HG03175 (cell line): ENCODE measurements at regions not wholly inside any gene's neighbourhood (a gene's known extent, or its start where the extent isn't known, plus 50 kb on each side); places are given as distances from the start of the nearest gene placed in this dataset.
"Not testable (repeated sequence)": the region's sequence is repeated elsewhere in the genome, so short reads cannot be mapped to it uniquely, and the experiment has no call there.

ENCODE experiments used
- ATAC-seq: cut with Tn5 transposase; IDR thresholded peaks from one replicate; pipeline ENCODE4 v1.9.1; 2021; ENCODE audit warnings: mild to moderate bottlenecking, moderate library complexity; ENCODE audit not compliant: unreplicated experiment

DNA sequence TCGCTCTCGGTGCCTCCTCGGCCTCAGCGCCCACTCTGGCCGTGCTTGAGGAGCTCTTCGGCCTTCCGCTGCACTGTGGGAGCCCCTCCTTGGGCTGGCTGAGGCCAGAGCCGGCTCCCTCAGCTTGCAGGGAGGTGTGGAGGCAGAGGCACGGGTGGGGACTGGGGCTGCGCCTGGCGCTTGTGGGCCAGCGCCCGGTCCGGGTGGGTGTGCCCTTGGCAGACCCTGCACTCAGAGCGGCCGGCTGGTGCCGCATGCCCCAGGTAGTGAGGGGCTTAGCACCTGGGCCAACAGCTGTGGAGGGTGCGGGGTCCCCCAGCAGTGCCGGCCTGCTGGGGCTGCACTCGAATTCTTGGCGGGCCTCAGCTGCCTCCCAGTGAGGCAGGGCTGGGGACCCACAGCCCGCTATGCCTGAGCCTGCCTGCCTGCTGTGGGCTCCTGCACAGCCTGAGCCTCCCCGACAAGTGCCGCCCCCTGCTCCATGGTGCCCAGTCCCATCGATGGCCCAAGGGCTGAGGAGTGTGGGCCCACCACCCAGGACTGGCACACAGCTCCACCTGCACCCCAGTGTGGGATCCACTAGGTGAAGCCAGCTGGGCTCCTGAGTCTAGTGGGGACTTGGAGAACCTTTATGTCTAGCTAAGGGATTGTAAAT, 2085.2 kb upstream of the ACO1 start:
- ATAC-seq = no peak

DNA sequence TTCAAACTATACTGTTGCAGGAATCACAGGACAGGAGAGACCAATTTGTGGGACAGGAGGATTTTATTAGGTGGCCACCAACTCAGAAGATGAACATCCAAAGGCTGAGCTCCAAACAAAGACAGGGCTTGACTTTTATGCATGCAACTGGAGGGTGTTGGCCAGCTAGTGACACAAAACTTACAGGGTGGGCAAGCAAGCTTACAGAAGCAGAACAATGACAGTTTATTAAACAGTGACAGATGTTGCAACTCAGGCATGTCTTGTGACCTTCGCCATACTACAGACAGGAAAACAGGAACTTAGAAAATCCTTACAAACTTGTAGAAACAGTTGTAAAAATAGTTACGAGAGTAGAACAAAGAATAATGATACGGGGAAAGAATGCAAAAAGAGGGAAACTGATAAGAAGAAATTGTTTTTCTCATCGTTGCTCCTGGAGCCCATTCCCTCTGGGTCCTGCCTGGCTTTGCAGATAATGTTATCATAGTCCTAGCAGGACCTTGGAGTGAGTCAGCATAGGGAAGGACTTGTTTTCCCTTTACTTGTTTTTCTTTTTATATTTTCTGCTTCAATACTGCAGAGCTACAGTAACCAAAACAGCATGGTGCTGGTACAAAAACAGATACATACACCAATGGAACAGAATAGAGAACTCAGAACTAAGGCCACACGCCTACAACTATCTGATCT, 2083.0 kb upstream of the ACO1 start:
- ATAC-seq = no peak

DNA sequence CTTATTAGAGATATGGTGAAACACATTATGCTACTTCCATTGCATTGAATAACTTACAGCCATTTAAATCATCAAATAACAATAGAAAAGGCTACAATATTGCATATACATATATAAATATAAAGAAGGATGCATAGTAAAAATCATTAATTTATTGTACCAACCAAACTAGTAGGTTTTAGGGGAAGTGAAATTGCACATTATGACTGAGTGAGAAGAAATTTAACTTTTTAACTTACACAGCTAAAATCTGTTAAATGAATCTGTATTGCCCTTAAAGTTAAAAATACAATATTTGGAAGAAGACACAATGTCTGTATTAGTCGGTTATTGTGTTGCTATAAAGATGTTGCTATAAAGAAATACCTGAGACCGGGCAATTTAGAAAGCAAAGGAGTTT, 2073.7 kb upstream of the ACO1 start:
- peak; percentile 71 for ATAC-seq

DNA sequence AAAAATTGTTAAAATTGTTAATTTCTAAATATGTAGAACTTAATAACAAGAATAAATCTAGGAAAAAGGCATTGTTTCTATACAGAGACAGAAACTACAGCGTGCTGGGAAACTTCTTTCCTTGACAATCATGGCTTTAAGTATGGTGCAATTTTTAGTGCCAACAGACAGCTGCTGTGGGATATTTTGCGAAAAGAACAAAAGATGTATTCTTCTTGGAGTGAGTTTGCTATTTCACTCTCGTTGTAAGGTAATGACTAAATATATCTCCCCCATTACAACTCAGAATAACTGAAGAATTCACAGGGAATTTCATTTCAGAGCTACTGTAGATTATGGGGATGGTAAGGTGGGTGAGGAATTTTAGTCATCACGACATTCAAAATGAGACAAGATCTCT, 2055.0 kb upstream of the ACO1 start:
- no peak for ATAC-seq

DNA sequence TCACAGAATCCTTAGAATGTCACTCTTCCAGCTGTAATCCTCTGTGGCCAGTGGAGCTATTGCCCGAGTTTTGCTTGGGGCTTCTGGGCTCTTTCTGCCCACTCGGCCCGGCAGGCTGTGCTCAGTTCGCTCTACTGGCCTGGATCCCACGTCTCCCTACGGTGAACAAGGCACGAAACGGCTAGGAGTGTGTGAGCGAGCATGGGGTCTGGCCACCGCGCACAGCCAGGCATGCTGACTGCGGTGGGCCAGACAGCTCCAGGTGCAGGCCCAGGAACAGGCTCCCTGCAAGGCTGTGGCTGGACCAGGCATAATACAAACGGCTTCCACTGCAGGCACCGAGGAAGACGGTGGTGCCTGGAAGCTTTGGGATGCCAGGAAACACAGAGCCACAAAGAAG, 2035.5 kb upstream of the ACO1 start:
- ATAC-seq = no peak

DNA sequence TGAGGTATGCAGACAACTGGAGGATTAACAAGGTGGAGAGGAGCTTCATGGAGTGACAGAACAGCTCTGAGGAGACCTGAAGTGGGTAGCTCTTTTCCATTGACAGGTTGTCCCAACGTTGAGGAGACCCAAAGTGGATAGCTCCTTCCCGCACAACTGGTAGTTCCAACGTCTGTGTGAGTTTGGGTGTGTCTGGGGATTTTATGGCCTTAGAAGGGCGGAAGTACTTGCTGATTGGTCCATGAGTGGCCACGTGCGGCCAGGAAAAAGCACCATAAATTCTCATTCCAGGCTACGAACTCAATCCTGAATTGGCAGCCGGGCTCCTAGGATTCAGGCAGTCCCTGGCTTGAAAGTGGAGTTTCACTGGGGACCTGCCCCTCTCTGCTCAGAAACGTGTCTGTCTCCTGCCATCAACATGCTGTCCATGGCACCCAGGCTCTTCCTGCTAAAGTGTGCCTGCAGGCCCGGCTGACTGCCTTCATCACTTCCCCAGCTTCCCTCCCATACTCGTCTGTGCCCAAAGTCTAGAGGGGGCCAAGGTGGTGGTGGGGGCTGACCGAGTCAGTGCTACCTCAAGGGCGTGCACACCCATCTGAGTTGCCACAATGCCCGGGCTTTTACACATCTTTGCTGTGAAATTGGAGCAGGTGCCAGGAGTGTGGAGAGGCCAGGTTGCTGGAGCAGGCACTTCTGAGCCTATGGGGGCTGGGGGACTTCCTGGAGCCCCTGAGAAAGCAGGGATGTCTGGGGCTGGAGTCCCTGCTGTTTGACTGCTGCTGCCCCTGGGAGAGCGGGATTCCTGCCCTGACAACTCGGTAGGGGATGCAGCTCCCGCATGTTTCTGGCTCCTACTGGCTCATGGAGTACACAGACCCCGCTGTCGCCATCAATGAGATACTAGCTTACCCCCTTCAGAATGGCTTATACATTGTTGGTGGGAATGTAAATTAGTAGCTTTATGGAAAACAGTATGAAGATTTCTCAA, 2034.6 kb upstream of the ACO1 start:
- no peak for ATAC-seq

DNA sequence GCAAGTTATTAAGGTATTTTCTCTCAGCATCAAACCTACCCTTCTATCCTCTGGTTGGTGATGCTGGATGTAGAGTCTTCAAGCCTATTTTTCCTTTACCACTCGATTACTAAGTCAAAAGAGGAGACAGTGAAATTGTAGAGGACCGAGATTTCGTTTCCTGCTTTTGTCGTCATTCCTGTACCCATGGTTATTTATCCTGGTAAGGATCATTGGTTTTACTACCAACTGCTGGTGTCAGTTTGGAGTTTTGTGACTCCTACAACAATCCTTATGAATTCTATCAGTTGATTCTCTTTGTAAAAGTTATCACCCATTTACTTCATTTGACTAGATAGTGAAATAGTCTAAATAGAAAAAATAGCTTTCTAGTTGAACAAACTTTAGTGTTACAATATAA, 2028.2 kb upstream of the ACO1 start:
- no peak for ATAC-seq

DNA sequence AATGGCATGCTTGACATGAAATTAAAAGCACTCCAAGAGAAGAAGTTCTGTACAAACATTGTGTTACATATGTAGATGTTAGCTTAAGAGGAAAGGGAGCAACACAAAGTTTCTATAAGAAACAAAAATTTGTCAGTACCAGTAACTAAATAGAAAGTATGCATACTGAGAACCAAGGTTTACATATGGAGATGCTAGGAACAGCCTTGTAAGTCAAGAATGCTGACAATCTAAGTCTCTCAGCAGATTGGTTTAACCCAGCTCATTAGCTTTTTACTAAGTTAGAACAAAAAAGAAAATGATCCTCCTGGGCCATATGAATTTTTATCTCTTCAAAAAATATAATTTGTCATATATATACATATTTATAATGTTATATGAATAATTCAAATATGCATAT, 2022.1 kb upstream of the ACO1 start:
- no peak for ATAC-seq

DNA sequence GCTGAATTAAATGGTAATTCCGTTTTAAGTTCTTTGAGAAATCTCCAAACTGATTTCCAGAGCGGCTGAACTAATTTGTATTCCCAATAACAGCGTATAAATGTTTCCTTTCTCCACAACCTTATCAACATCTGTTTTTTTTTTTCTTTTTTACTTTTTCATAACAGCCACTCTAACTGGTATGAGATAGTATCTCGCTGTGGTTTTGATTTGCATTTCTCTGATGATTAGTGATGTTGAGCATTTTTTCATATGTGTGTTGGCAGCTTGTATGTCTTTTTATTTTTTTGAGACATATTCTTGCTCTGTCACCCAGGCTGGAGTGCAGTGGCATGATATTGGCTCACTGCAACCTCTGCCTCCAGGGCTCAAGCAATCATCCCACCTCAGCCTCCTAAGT, 2018.3 kb upstream of the ACO1 start:
- ATAC-seq = not testable (repeated sequence)

DNA sequence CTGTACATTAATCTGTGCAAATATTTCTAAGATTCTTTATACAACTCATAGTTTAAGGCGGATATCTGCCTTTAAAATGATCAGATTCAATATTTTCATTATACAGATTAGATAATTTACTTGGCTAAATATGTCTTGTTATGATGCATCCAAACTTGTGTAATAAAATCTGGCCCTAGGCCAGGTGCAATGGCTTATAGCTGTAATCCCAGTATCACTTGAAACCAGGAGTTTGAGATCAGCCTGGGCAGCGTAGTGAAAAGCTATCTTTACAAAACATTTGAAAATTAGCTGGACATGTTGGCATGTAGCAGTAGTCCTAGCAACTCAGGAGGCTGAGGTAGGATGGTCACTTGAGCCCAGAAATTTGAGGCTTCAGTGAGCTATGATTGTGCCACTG, 2002.2 kb upstream of the ACO1 start:
- ATAC-seq = no peak

DNA sequence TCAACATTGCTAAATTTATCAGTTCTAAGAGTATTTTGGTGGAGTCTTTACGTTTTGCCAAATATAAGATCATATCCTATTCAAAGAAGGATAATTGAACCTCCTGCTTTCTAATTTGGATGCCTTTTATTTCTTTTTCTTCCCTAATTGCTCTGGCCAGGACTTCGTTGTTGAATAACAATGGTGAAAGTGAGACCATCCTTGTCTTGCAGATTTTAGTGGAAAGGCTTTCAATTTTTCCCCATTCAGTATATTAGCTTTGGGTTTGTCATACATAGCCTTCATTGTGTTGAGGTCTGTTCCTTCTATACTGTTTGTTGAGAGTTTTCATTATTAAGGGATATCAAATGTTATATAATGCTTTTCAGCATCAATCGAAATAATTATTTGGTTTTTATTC, 1974.2 kb upstream of the ACO1 start:
- ATAC-seq = no peak

DNA sequence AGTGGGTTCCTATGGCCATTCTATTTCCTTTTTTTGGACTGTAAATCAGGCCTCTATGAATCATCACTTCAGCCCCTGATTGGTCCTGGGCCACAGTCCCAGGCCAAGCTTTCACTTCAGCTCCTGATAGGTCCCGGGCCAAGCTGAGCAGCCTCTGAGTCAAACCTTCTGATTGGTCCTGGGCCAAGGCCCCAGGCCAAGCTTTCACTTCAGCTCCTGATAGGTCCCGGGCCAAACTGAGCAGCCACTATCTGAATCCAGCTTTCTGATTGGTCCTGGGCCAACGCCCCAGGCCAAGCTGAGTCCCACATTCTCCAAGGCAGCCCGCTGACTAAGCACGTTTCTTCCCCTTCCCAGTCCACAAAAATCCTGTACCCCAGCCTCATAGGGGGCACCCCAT, 1972.9 kb upstream of the ACO1 start:
- ATAC-seq = no peak

DNA sequence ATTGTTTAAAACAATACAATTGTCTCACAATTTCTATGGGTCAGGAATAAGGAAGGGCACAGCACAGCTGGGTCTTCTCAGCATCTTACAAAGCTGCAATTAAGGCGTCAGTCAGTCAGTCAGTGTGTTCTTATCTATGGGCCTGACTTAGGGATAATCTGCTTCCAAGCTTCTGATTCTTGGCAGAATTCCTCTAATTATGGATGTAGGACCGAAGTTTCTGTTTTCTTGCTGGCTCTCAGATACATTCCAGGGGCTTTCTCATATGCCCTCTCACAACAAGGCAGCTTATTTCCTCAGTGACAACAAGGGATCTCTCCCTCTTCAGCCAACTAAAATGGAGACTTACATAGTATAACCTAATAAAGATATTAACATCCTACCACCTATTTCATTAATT, 1925.3 kb upstream of the ACO1 start:
- no peak for ATAC-seq

DNA sequence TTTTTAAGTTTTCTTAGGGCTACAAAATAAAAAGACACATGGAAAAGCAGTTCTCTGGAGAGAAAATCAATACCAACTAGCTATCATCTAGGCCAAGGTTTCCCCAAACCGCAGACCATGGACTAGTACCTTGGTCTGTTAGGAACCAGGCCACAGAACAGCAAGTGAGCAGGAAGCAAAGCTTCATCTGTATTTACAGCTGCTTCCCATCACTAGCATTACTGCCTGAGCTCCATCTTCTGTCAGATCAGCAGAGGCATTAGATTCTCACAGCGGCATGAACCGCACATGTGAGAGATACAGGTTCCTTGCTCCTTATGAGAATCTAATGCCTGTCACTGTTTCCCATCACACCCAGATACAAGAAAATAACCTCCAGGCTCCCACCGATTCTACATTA, 1907.6 kb upstream of the ACO1 start:
- ATAC-seq = no peak

DNA sequence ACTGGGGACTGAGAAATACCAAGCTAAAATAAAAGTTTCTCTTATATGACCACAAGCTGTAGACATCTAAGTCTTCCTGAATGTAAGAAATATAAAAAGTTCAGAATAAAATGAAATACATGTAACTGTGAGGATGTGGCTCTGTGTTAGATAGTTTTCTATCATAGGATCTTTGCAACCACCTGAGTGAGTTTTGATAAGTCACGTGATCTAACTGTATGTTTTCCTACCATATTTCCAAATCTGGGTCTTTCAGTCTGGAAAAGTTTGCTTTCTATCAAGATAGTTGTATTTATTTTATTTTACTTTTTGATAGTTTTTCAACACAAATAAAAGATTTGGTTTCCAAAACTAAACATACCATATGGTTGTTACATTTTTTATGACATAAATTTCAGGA, 1905.8 kb upstream of the ACO1 start:
- ATAC-seq = no peak

DNA sequence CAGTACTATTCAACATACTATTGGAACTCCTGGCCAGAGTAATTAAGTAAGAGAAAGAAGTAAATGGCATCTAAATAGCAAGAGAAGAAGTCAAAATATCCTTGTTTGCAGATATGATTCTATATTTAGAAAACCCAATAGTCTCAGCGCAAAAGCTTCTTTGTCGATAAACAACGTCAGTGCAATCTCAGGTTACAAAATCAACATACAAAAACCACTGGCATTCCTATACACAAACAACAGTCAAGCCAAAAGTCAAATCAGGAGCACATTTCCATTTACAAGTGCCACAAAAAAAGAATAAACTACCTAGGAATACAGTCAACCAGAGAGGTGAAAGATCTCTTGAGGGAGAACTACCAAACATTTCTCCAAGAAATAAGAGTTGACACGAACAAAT, 1901.9 kb upstream of the ACO1 start:
- no peak for ATAC-seq

DNA sequence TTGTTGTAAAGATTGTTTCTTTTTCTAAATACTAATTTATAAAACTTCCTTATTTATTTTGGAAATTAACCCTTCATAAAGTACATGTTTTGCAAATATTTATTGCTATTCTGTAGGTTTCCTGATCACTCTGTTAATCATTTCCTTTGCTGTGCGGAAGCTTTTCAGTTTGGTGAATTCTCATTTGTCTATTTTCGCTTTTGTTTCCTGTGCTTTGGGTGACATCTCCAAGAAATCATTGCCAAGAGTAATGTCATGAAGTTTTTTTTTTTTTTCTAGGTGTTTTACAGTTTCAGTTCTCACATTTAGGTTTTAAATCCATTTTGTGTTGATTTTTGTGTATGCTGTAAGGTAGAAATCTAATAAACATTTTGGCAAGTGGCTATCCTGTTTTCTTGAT, 1899.8 kb upstream of the ACO1 start:
- ATAC-seq = no peak

DNA sequence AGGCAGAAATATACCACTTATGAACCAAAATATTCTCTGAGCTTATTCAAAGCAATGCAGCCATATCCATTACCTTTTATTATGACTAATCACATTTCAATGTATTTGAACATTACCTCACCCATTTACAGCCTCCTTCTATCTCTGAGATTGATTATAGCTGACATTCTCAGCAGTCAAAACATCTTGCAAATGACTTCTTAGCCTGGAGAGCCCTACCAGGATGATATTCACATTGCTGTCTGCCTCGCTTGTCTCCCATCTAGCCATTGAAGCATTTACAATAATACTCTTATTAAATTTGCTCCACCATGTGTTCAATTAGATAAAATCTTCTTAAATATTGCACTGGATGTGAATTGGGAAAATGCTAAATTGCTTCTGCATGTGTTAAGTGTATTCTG, 1879.9 kb upstream of the ACO1 start:
- ATAC-seq = no peak

DNA sequence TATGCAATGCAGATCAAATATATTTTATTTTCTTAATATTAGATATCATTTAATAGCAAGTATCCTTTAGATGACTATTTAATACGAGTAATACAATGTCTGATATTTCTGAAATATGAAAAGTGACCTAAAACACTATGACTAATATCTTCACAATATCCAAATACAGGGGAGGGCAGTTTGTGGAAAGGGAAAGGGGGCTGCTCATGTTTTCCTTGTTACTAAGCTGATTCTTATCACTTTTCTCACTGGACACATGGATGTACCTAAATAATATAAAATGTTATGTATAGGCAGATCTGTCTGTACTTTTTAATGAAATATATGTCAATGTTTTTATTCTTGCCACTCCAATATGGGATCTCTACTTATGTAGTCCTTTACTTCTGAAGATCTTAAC, 1879.1 kb upstream of the ACO1 start:
- ATAC-seq = no peak

DNA sequence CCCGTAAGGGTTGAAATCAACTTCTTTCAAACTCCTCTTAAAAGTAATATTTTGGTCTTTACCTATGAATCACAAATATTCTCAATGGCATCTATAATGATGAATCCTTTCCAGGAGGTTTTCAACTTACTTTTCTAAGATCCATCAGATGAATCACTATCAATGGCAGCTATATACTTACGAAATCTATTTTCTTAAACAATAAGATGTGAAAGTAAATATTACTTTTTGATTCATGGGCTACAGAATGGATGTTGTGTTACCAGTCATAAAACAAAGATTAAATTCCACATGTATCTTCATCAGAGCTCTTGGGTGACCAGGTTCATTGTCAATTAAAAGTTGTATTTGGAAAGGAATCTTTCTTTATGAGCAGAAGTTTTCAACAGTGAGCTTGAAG, 1877.7 kb upstream of the ACO1 start:
- ATAC-seq = no peak

DNA sequence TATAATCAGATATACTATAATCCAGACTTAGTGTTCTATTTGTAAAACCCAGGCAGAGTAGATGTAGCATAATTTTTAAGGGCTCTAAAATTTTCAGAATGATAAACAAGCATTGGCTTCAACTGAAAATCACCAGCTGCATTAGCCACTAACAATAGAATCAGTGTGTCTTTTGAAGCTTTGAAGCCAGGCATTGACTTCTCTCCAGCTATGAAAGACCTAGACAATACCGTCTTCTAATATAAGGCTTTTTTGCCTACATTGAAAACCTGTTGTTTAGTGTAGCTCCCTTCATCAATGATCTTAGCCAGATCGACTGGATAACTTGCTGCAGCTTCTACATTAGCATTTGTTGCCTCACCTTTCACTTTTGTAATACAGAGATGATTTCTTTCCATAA, 1877.3 kb upstream of the ACO1 start:
- ATAC-seq = no peak

DNA sequence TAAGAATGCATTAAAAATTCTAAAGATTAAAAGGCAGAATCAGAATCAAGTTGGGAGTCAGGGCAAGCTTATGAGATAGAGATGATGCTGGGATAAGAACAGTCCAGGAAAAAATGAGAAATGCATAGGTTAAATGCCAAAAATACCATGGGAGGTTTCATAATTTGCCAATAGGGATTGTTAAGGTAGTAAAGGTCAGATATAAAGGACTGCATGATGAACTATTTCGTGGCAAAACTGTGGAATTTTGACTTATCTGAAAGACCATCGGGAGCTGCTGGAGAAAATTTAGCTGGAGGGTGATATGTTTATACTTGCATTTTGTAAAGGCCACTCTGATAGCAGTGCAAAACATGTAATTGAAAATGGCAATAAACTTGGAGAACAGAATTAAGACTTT, 1872.8 kb upstream of the ACO1 start:
- no peak for ATAC-seq
